Naive B cell (primary cell): ENCODE measurements at regions not wholly inside any gene's neighbourhood (a gene's known extent, or its start where the extent isn't known, plus 50 kb on each side); places are given as distances from the start of the nearest gene placed in this dataset.

Experiments used
- ATAC-seq, 2 donors: fragments of 150-1000 bp; cut with Tn5 transposase; 2 replicates each; pipeline ENCODE4 v1.10.0; 2021; ENCODE audit warnings: low read depth in 2 of 2, mild to moderate bottlenecking in 2 of 2, moderate library complexity in 2 of 2
- DNase-seq: peaks from one replicate; pipeline ENCODE4 v3.0.0; 2022
- H3K27ac Mint-ChIP-seq, 6 donors: one replicate each; pipeline ENCODE4 v1.8.0; 2020 to 2022; ENCODE audit warnings: mild to moderate bottlenecking in 6 of 6, mixed read lengths in 6 of 6, moderate library complexity in 5 of 6, inconsistent platforms in 2 of 6
- H3K27me3 Mint-ChIP-seq, 3 donors: one replicate each; pipeline ENCODE4 v1.8.0; 2021 to 2022; ENCODE audit warnings: mixed read lengths in 3 of 3, mild to moderate bottlenecking in 1 of 3
- H3K36me3 Mint-ChIP-seq, 2 donors: one replicate each; pipeline ENCODE4 v1.8.0; 2020 to 2022; ENCODE audit warnings: mixed read lengths in 2 of 2, inconsistent platforms in 1 of 2, mild to moderate bottlenecking in 1 of 2
- H3K4me1 Mint-ChIP-seq, 3 donors: one replicate each; pipeline ENCODE4 v1.8.0; 2020 to 2022; ENCODE audit warnings: mixed read lengths in 3 of 3, inconsistent platforms in 1 of 3, mild to moderate bottlenecking in 1 of 3, moderate library complexity in 1 of 3
- H3K4me3 Mint-ChIP-seq, 8 donors: one replicate each; pipeline ENCODE4 v1.8.0; 2020 to 2022; ENCODE audit warnings: mild to moderate bottlenecking in 8 of 8, mixed read lengths in 8 of 8, moderate library complexity in 8 of 8, inconsistent platforms in 2 of 8
- H3K9me3 Mint-ChIP-seq, 7 donors: one replicate each; pipeline ENCODE4 v1.8.0; 2020 to 2022; ENCODE audit warnings: mixed read lengths in 7 of 7, mild to moderate bottlenecking in 5 of 7, inconsistent platforms in 2 of 7, moderate library complexity in 1 of 7

- DNase-seq (no peak), ATAC-seq (no peak)
- Mint-ChIP-seq H3K27ac (no peak overlapping the region), H3K4me1 (no peaks in the 10 kb centered on the region), H3K27me3 (peaks cover 0 to 5% (median 0%) of the 10 kb centered on the region in 3 donors), H3K36me3 (no peaks in the 10 kb centered on the region), H3K4me3 (no peak overlapping the region), H3K9me3 (peaks cover 0 to 4% (median 2%) of the 10 kb centered on the region in 7 donors)
Measured at GRCh38 chr5:38029397-38030065, 189.7 kb upstream of the GDNF start.

DNA sequence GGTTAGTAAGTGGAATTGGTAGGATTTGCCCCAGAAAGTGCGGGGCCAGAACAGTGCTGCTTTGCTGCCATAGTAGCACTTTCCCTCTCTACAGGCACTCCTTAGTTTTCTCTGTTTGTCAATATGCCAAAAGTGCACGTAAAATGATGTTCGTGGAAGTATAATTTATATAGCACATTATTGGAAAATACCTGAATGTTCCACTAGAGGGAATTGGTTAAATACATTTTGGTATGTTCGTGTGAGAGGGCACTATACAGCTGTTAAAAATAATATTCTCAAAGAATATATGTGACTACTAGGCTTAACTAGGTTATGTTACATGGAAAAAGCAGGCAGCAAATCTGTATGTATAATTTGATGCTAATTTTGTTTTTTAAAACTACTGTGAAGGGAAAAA, 184.0 kb upstream of the GDNF start:
- no peak for DNase-seq
- Mint-ChIP-seq H3K4me1 (no peaks in the 10 kb centered on the region), H3K27me3 (peaks cover 0 to 9% (median 4%) of the 10 kb centered on the region in 3 donors), H3K27ac (peak overlapping the region in 1 of 6 donors; percentile 30), H3K9me3 (peaks cover 0 to 4% (median 0%) of the 10 kb centered on the region in 7 donors), H3K36me3 (no peaks in the 10 kb centered on the region), H3K4me3 (peak overlapping the region in 1 of 8 donors; percentile 18)
- ATAC-seq: no peak

- Mint-ChIP-seq H3K9me3 (peaks cover 0 to 4% (median 0%) of the 10 kb centered on the region in 7 donors), H3K27me3 (peaks cover 0 to 9% (median 4%) of the 10 kb centered on the region in 3 donors), H3K4me1 (no peaks in the 10 kb centered on the region), H3K4me3 (no peak overlapping the region), H3K27ac (peak overlapping the region in 1 of 6 donors; percentile 30), H3K36me3 (no peaks in the 10 kb centered on the region)
- no peak for ATAC-seq
- DNase-seq: no peak
Measured at GRCh38 chr5:38023371-38023770, 183.5 kb upstream of the GDNF start.

GRCh38 chr5:38022631-38023030, 182.8 kb upstream of the GDNF start:
- Mint-ChIP-seq H3K9me3 (peaks cover 0 to 4% (median 0%) of the 10 kb centered on the region in 7 donors), H3K4me3 (no peak overlapping the region), H3K4me1 (no peaks in the 10 kb centered on the region), H3K36me3 (no peaks in the 10 kb centered on the region), H3K27ac (no peak overlapping the region), H3K27me3 (peaks cover 0 to 9% (median 4%) of the 10 kb centered on the region in 3 donors)
- DNase-seq (no peak), ATAC-seq (no peak)

DNA sequence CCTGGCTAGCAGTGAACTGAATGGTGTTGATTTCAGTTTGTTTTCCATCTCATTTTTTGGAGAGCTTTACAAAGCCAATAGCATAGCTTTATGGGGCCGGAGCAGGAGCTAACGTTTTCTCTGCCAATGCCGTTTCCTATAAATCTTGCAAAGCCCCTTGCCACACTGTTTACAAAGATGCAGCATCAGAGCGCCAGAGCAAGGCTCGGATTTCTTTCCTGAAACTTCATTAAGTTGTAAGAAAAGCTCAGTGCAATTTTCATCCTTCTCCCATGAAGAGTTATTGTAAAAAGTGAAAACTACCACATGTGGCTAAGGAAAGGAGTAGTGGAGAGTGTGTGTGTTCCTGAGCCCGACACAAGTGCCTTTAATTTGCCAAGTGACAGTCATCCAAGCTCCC, 178.2 kb upstream of the GDNF start:
- Mint-ChIP-seq H3K4me3 (no peak overlapping the region), H3K9me3 (peaks cover 0 to 4% (median 0%) of the 10 kb centered on the region in 7 donors), H3K27me3 (peaks cover 0 to 7% (median 4%) of the 10 kb centered on the region in 3 donors), H3K27ac (no peak overlapping the region), H3K36me3 (no peaks in the 10 kb centered on the region), H3K4me1 (no peaks in the 10 kb centered on the region)
- no peak for ATAC-seq
- no peak for DNase-seq

- Mint-ChIP-seq H3K36me3 (no peaks in the 10 kb centered on the region), H3K4me3 (no peak overlapping the region), H3K4me1 (no peaks in the 10 kb centered on the region), H3K9me3 (peaks cover 0 to 5% (median 0%) of the 10 kb centered on the region in 7 donors), H3K27ac (no peak overlapping the region), H3K27me3 (peaks cover 0 to 3% (median 0%) of the 10 kb centered on the region in 3 donors)
- no peak for DNase-seq
- ATAC-seq: no peak
Measured at GRCh38 chr5:38013107-38013506, 173.3 kb upstream of the GDNF start.

- no peaks in the 10 kb centered on the region for H3K4me1 Mint-ChIP-seq
- H3K27ac Mint-ChIP-seq: no peak overlapping the region
- H3K36me3 Mint-ChIP-seq: no peaks in the 10 kb centered on the region
- peaks cover 0 to 3% (median 0%) of the 10 kb centered on the region in 3 donors for H3K27me3 Mint-ChIP-seq
- H3K9me3 Mint-ChIP-seq: peaks cover 0 to 5% (median 0%) of the 10 kb centered on the region in 7 donors
- ATAC-seq (no peak), DNase-seq (no peak)
- H3K4me3 Mint-ChIP-seq: no peak overlapping the region
Measured at GRCh38 chr5:38011668-38012188, 171.9 kb upstream of the GDNF start.

- no peak for DNase-seq
- H3K4me3 Mint-ChIP-seq: no peak overlapping the region
- no peak for ATAC-seq
- peaks cover 0 to 3% (median 0%) of the 10 kb centered on the region in 3 donors for H3K27me3 Mint-ChIP-seq
- no peak overlapping the region for H3K27ac Mint-ChIP-seq
- no peaks in the 10 kb centered on the region for H3K36me3 Mint-ChIP-seq
- no peaks in the 10 kb centered on the region for H3K4me1 Mint-ChIP-seq
- peaks cover 0 to 8% (median 0%) of the 10 kb centered on the region in 7 donors for H3K9me3 Mint-ChIP-seq
Measured at GRCh38 chr5:38009749-38010358, 170.0 kb upstream of the GDNF start.

GRCh38 chr5:38008198-38008597, 168.4 kb upstream of the GDNF start:
- DNase-seq (no peak), ATAC-seq (no peak)
- Mint-ChIP-seq H3K27me3 (peaks cover 0 to 3% (median 0%) of the 10 kb centered on the region in 3 donors), H3K27ac (no peak overlapping the region), H3K4me1 (no peaks in the 10 kb centered on the region), H3K36me3 (no peaks in the 10 kb centered on the region), H3K9me3 (peaks cover 0 to 8% (median 0%) of the 10 kb centered on the region in 7 donors), H3K4me3 (no peak overlapping the region)

GRCh38 chr5:37999593-37999992, 159.8 kb upstream of the GDNF start:
- peaks cover 0 to 6% (median 0%) of the 10 kb centered on the region in 3 donors for H3K27me3 Mint-ChIP-seq
- H3K27ac Mint-ChIP-seq: no peak overlapping the region
- no peaks in the 10 kb centered on the region for H3K4me1 Mint-ChIP-seq
- H3K9me3 Mint-ChIP-seq: peaks cover 0 to 14% (median 2%) of the 10 kb centered on the region in 7 donors
- no peak for ATAC-seq
- no peaks in the 10 kb centered on the region for H3K36me3 Mint-ChIP-seq
- no peak for DNase-seq
- H3K4me3 Mint-ChIP-seq: no peak overlapping the region

GRCh38 chr5:37996918-37997317, 157.1 kb upstream of the GDNF start:
- ATAC-seq (no peak), DNase-seq (no peak)
- H3K9me3 Mint-ChIP-seq: peaks cover 0 to 14% (median 1%) of the 10 kb centered on the region in 7 donors
- H3K4me3 Mint-ChIP-seq: no peak overlapping the region
- no peaks in the 10 kb centered on the region for H3K4me1 Mint-ChIP-seq
- H3K27me3 Mint-ChIP-seq: peaks cover 0 to 10% (median 0%) of the 10 kb centered on the region in 3 donors
- H3K27ac Mint-ChIP-seq: no peak overlapping the region
- no peaks in the 10 kb centered on the region for H3K36me3 Mint-ChIP-seq

- Mint-ChIP-seq H3K4me3 (no peak overlapping the region), H3K27me3 (peaks cover 0 to 18% (median 8%) of the 10 kb centered on the region in 3 donors), H3K4me1 (no peaks in the 10 kb centered on the region), H3K9me3 (peaks cover 0 to 14% (median 2%) of the 10 kb centered on the region in 7 donors), H3K36me3 (no peaks in the 10 kb centered on the region), H3K27ac (no peak overlapping the region)
- DNase-seq: no peak
- ATAC-seq: no peak
Measured at GRCh38 chr5:37994729-37995128, 154.9 kb upstream of the GDNF start.

DNA sequence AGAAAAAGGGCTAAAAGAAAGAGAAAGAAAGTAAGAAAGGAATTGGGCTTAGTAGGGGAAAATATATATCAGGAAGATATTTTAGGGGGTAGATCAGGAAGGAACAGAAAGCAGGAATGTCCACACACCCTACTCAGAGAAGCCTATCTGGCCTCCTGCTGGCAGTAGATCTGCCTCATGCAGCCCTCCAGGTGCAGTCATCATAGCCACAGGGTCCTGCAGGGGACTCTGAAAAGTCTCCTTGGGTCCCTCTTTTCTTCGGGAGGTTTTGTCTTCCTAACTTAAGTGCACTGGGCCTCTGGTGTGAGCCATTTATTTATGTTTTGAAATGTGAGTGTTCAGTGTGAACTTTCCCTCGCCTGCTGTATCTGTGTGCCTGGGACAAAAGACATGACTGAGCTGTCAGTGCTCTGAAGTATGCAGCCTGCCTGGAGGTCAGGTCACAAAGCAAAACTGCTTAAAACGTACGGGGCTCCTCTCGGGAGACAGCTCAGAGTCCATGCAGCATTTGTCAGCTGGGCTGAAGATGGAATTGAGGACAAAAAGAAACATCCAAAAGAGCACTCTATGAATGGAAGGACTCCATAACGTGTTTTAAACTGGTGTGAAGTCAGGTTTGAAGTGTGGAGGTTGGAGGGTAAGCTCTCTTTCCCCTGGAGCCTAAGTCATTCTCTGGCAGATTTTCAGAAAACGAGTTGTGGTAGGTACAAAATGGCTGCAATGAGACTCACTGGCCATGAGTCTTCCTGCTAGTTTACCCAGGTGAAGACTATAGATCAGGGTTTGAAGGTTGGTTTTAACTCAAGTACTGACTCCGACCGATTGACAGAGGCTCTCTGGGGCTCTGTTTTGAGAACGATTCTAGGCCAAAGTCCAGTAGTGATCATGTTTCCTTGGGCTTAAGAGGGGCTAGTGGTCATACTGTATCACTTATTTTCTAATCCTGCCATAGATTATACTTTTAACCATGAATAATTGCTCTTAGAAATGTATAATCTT, 151.8 kb upstream of the GDNF start:
- Mint-ChIP-seq H3K27ac (no peak overlapping the region), H3K27me3 (peaks cover 0 to 18% (median 10%) of the 10 kb centered on the region in 3 donors), H3K4me3 (no peak overlapping the region), H3K9me3 (peaks cover 0 to 6% (median 0%) of the 10 kb centered on the region in 7 donors), H3K36me3 (no peaks in the 10 kb centered on the region), H3K4me1 (no peaks in the 10 kb centered on the region)
- DNase-seq (no peak), ATAC-seq (no peak)
